Body of pancreas (tissue), 4 donors: ENCODE measurements at regions not wholly inside any gene's neighbourhood (a gene's known extent, or its start where the extent isn't known, plus 50 kb on each side); places are given as distances from the start of the nearest gene placed in this dataset.

ENCODE experiments used
- ATAC-seq: fragments of 150-250 bp; one replicate; pipeline ENCODE4 v1.9.1; 2016
- DNase-seq, 4 donors: peaks; one replicate each; pipeline ENCODE4 v3.0.0-alpha.2; 2019
- H3K27ac ChIP-seq, 4 donors: fragments of 200-600 bp; sonication (generic); 1 replicate in 3 of 4; 2 replicates in 1 of 4; pipeline versions ENCODE4 v1.5.1 to v1.6.1; 2016 to 2019; ENCODE audit warnings: mild to moderate bottlenecking in 1 of 4, mixed read lengths in 1 of 4, moderate library complexity in 1 of 4
- H3K27me3 ChIP-seq, 2 donors: fragments of 200-600 bp; sonication (generic); one replicate each; pipeline ENCODE4 v1.6.0; 2016; ENCODE audit warnings: mild to moderate bottlenecking in 1 of 2
- H3K36me3 ChIP-seq, 2 donors: fragments of 200-600 bp; sonication (generic); replicated peaks in 1 of 2; 2 replicates each; pipeline ENCODE4 v1.5.1; 2016; ENCODE audit warnings: low read depth in 2 of 2; ENCODE audit not compliant: insufficient read depth in 1 of 2
- H3K4me1 ChIP-seq: fragments of 200-600 bp; sonication (generic); one replicate; pipeline ENCODE4 v1.6.0; 2016
- H3K4me3 ChIP-seq, 2 donors: fragments of 200-600 bp; sonication (generic); 1 replicate in 1 of 2; 2 replicates in 1 of 2; pipeline ENCODE4 v1.5.1; 2016 to 2019
- H3K9me3 ChIP-seq, 3 donors: fragments of 200-600 bp; sonication (generic); 1 replicate in 2 of 3; 2 replicates in 1 of 3; pipeline ENCODE4 v1.5.1; 2016
- POLR2A ChIP-seq, 3 donors: fragments of 450-650 bp; IDR thresholded peaks; one replicate each; pipeline ENCODE4 v1.6.1; 2016; ENCODE audit warnings: antibody characterized with exemption in 3 of 3, mild to moderate bottlenecking in 2 of 3
- WGBS, 2 donors: methylation state at CpG; one replicate each; pipeline ENCODE4 v1.1.5; 2017; 5-methylcytosine and 5-hydroxymethylcytosine counted together
- intact Hi-C: fragments of 100-400 bp; cut with DNase I; formaldehyde crosslinking; loops from one replicate; pipeline ENCODE4 v1.15.1; 2023
- TF ChIP-seq, protein P1 (sequence below), 7 experiments: fragments of 450-650 bp in 4 of 7; fragments of 200-600 bp in 3 of 7; sonication (generic) in 3 of 7; IDR thresholded peaks; one replicate each; pipeline ENCODE4 v1.5.1; 2016 to 2019; ENCODE audit warnings: antibody characterized with exemption in 7 of 7

DNA sequence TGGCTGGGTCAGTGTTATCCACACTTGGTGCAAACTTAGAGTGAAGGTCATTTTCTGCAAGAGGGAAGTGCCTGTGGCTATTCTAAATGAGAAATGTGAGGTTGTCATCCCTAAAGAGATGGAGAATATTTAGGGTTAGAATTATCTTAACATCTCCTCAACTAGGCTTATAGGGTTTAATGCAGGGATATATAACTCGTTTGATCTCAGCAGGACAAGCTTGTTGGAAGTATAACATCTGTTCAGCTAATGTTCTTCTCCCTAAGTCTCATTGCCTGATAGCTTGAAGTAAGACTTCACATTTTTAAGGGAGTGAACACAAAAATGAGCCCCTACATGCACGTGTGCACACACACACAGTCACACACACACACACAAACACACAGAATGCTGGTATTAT is 75.9 kb upstream of the NRXN1 start:
- Histone ChIP-seq H3K4me3 (no peak overlapping the region), H3K36me3 (no peaks in the 10 kb centered on the region), H3K9me3 (no peaks in the 10 kb centered on the region), H3K27me3 (no peaks in the 10 kb centered on the region), H3K27ac (no peak overlapping the region), H3K4me1 (no peaks in the 10 kb centered on the region)
- TF ChIP-seq, protein P1, sequence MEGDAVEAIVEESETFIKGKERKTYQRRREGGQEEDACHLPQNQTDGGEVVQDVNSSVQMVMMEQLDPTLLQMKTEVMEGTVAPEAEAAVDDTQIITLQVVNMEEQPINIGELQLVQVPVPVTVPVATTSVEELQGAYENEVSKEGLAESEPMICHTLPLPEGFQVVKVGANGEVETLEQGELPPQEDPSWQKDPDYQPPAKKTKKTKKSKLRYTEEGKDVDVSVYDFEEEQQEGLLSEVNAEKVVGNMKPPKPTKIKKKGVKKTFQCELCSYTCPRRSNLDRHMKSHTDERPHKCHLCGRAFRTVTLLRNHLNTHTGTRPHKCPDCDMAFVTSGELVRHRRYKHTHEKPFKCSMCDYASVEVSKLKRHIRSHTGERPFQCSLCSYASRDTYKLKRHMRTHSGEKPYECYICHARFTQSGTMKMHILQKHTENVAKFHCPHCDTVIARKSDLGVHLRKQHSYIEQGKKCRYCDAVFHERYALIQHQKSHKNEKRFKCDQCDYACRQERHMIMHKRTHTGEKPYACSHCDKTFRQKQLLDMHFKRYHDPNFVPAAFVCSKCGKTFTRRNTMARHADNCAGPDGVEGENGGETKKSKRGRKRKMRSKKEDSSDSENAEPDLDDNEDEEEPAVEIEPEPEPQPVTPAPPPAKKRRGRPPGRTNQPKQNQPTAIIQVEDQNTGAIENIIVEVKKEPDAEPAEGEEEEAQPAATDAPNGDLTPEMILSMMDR (IDR thresholded peaks at IDR 0.05) = no peak
- intact Hi-C loops = no loop called here
- DNase-seq = no peak
- ATAC-seq = no peak
- WGBS, 2 donors = 34 to 54% methylated on average over 2 of the region's 2 CpGs

DNA sequence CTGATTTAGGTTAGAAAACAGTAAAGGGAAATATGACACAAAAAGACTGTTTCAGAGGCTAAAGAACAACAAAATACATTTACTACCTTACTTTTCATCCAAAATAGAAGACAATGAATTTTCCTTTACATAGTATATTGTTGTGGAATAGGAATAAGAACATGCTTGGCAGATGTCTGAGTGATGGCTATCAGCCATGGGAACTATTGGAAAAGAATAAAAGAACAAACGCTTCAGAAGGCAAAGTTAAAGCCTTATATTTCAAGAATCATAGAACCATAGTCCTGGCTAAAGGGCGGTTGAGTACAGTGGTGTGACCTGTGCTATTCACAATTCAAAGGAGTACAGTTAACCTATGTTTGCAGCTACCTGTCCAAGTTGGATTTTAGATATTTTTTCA is 73.9 kb upstream of the NRXN1 start:
- H3K9me3 ChIP-seq = no peaks in the 10 kb centered on the region
- DNase-seq = no peak
- no peak overlapping the region for H3K4me3 ChIP-seq
- intact Hi-C loops = no loop called here
- ATAC-seq = no peak
- no peak overlapping the region for H3K27ac ChIP-seq
- no peaks in the 10 kb centered on the region for H3K27me3 ChIP-seq
- H3K36me3 ChIP-seq = no peaks in the 10 kb centered on the region
- TF ChIP-seq, protein P1 (IDR thresholded peaks at IDR 0.05) = no peak
- TF ChIP-seq POLR2A (IDR thresholded peaks at IDR 0.05) = no peak
- 71 to 74% methylated on average over 2 of the region's 2 CpGs for WGBS, 2 donors
- H3K4me1 ChIP-seq = no peaks in the 10 kb centered on the region

DNA sequence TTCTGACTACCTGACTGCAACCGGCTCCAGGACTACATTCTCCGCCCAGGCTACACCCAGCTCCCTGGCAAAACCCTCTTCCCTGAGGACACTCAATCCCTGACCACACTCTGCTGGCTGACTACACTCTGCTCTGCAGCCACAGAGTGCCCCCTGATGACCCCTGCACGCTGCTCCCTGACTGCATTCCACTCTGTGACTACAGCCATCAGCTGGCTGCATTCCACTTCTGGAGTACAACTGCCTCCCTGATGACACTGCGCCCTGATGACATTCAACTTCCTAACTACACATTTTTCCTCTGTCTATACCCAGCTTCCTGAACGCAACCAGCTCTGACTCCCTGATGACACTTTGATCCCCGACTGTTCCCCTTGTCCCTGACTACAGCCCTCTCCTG is 71.3 kb upstream of the NRXN1 start:
- Histone ChIP-seq H3K27ac (no peak overlapping the region), H3K27me3 (no peaks in the 10 kb centered on the region), H3K36me3 (no peaks in the 10 kb centered on the region), H3K4me3 (no peak overlapping the region), H3K4me1 (no peaks in the 10 kb centered on the region), H3K9me3 (no peaks in the 10 kb centered on the region)
- 51 to 55% methylated on average over 6 of the region's 6 CpGs for WGBS, 2 donors
- TF ChIP-seq, protein P1 (IDR thresholded peaks at IDR 0.05) = no peak
- TF ChIP-seq POLR2A (IDR thresholded peaks at IDR 0.05) = no peak
- no peak for ATAC-seq
- peak in 2 of 4 donors; percentile 2 to 10 for DNase-seq
- intact Hi-C loops = no loop called here

DNA sequence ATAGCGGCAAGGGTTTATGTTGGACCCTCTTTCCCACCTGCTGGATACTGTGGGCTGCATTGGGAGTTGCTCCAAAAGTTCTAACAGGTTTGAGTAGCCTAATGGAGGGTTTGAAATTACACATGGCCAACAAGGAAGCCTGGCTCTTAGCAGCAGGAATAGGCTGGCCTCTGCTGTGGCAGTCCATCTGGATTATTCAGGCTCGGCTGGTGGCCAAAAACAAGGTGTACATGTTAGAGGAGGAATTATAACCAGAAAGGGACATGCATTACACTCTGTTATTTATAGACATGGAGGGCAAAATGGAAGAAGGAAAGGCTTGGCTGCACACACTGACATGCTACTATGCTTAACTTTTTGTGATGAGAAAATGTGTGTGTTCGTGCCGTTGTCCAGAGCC is 61.1 kb upstream of the NRXN1 start:
- DNase-seq = no peak
- Histone ChIP-seq H3K9me3 (no peaks in the 10 kb centered on the region), H3K4me3 (no peak overlapping the region), H3K36me3 (no peaks in the 10 kb centered on the region), H3K4me1 (no peaks in the 10 kb centered on the region), H3K27ac (no peak overlapping the region), H3K27me3 (no peaks in the 10 kb centered on the region)
- no peak for ATAC-seq
- intact Hi-C loops = no loop called here
- no peak for TF ChIP-seq POLR2A (IDR thresholded peaks at IDR 0.05)
- TF ChIP-seq, protein P1 (IDR thresholded peaks at IDR 0.05) = no peak
- WGBS, 2 donors = 90 to 92% methylated on average over 4 of the region's 4 CpGs

DNA sequence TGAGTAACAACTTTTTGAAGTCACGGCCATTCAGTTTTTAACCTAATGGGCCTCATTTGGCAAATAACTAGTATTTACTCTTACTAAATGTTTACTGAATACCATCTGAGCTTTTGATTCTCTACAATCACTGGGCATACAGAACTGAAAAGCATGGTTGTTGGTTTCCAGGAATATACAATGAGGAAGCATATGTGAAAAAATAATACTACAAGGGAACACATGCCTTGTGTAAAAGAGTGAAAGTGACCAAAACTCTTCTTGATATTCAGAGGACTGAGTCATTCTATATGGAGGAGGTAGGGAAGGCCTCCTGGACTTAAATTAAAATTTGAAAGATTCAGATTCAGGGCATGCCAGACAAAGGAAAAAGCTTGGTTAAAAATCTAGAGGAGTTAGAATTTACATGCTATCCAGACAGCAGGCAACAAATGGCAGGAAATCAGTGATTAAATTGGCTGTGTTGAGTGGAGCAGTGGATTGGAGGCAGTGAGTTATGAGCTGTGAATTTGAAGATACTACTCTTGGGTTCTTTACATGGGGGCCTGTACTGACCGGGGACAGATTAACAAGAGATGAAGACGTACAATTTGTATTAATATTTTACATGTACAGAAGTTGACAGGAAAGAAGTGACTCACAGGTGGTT is 53.6 kb upstream of the NRXN1 start:
- Histone ChIP-seq H3K4me3 (no peak overlapping the region), H3K27ac (no peak overlapping the region), H3K36me3 (no peaks in the 10 kb centered on the region), H3K4me1 (no peaks in the 10 kb centered on the region), H3K9me3 (no peaks in the 10 kb centered on the region), H3K27me3 (no peaks in the 10 kb centered on the region)
- intact Hi-C loops = no loop called here
- TF ChIP-seq, protein P1 (IDR thresholded peaks at IDR 0.05) = no peak
- no peak for TF ChIP-seq POLR2A (IDR thresholded peaks at IDR 0.05)
- DNase-seq (no peak), ATAC-seq (no peak)
- 88 to 89% methylated on average over 3 of the region's 3 CpGs for WGBS, 2 donors
